SU-DHL-6 (cell line): ENCODE measurements at regions not wholly inside any gene's neighbourhood (a gene's known extent, or its start where the extent isn't known, plus 50 kb on each side); places are given as distances from the start of the nearest gene placed in this dataset.

Experiments used
- CTCF ChIP-seq: fragments of 200-600 bp; sonication (generic); IDR thresholded peaks from one replicate; pipeline ENCODE4 v1.5.1; 2017; ENCODE audit warnings: antibody characterized with exemption, mild to moderate bottlenecking, low read length, moderate library complexity; ENCODE audit not compliant: insufficient read depth, poor library complexity, severe bottlenecking
- EZH2phosphoT487 ChIP-seq: fragments of 200-600 bp; sonication (generic), shearing (Covaris generic); conservative IDR thresholded peaks from 2 replicates; pipeline ENCODE4 v1.6.1; 2018; ENCODE audit warnings: mild to moderate bottlenecking, antibody characterized with exemption, low read length, moderate library complexity, mixed read lengths

GRCh38 chr3:164577667-164578210 is 500.6 kb downstream of the SI start:
- TF ChIP-seq CTCF, result no peak
- no peak for TF ChIP-seq EZH2phosphoT487
